COLO668 (cell line): ENCODE measurements at regions not wholly inside any gene's neighbourhood (a gene's known extent, or its start where the extent isn't known, plus 50 kb on each side); places are given as distances from the start of the nearest gene placed in this dataset.
A peak's percentile ranks its signal among the peaks of the same experiment; 100 is the strongest.
"Not testable (repeated sequence)": the region's sequence is repeated elsewhere in the genome, so short reads cannot be mapped to it uniquely, and the experiment has no call there.

ENCODE experiments used
- DNase-seq: peaks from one replicate; lab custom pipeline; 2025; ENCODE audit not compliant: unreplicated experiment; lab: John Stamatoyannopoulos, UW

DNA sequence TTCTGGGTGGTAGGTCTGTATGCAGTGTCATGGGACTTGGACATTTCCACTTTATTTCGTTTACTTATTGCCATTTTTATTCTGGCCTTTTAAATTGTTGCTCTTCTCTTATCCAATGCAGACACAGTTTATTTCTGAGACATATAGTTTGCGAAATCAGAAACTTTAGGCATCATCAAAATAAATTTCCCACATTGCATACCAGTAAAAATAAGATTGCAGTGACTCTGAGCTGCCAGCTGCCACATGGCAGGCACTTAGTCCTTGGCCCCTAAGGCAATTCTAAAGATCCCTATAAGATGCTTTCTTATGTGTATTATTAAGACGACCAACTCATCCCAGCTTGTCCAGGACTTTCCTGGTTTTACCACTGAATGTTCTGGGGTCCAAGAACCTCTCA, 81.8 kb upstream of the ANKRD1 start:
- DNase-seq: no peak

DNA sequence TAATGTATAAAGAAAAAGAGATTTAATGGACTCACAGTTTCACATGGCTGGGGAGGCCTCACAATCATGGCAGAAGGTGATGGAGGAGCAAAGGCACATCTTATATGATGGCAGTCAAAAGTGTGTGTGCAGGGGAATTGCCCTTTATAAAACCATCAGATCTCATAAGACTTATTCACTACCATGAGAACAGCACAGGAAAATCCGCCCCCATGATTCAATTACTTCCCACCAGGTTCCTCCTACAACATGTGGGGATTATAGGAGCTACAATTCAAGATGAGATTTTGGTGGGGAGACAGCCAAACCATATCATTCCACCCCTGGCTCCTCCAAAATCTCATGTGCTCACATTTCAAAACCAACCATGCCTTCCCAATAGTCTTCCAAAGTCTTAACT, 82.5 kb upstream of the ANKRD1 start:
- DNase-seq: not testable (repeated sequence)

DNA sequence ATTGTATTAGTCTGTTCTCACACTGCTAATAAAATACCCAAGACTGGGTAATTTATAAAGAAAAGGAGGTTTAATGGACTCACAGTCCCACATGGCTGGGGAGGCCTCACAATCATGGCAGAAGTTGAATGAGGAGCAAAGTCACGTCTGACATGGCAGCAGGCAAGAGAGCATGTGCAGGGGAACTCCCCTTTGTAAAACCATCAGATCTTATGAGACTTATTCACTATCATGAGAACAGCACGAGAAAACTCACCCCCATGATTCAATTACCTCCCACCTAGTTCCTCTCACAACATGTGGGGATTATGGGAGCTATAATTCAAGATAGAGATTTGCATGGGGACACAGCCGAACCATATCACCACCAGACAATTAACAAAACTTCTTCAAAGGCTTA, 84.4 kb upstream of the ANKRD1 start:
- not testable (repeated sequence) for DNase-seq

DNA sequence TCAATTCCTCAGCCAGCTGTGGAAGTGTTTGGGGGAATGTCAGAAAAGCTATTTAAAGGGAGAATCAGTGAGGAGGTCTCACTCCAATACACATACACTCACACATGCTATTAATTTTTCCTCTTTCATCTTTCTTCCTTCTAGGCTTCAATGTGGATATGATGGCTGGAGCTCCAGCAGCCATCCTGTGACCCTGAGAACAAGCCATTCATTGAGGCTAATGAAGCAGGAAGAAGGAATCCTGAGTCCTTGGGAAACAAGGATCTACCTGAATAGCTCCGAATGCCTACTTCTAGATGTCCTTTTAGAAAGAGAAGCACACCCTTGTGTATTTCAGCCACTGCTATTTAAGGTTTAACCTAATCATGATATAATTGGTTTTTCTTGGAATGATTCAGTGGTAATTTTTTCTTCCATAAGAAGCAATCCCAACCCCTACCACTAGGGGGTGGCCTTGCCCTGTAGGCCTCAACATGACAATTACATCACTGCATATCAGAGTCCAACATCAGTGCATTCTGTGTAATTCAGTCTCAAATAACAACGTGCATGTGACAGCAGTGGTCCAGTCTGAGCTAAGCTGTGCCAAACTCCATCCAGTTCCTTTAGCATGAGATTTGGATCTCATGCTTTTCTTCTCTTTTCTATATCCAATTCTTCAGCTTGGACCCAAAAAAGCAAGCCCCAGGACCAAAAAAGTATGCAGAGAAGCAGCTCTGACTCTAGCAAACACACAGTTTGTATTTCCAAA, 85.3 kb upstream of the ANKRD1 start:
- DNase-seq: peak; percentile 35

DNA sequence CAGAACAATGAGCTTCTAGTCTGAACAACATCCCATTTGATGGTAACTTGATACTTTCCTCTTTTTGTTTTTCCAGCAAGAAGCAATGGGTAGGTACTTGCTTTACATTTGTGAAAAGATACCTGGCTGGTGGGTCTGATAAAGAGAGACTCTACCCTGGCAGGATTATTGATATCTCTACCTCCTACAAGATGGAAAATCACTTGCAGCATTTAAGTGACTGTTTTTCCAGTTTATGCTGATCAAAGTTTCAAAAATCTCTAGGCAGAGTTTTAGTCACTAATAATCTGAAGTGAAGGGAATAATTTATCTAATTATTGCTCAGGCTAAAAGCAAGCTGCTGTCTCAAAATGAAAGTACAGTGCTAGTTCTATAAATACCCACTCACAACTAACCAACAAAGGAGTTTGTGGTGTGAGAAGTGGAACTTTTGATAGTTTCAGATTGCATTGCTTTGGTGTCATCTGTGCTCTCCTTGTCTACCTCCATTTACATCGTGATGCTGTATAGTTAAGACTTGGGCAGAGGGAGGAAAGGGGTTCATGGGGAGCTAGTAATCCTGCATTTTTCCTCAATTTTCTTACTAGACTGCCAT, 86.0 kb upstream of the ANKRD1 start:
- DNase-seq: no peak

DNA sequence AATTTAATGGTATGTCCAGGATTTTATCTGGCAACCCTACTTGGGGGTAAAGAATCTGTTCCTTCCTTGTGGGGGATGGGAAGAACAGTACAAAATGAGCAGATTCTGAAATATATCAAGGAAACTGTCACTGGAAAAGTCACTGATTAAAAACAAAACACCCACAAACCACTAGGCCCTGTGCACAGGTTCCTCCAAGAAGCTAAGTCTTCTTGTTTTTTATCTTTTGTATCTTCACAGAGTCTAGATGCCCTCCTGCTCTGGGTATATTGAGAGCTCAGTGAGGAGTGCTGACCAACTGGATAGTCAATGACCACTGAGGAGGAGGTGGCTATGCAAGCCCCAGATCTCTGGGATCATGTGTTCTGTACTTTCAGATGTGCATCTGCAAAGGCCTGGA, 86.8 kb upstream of the ANKRD1 start:
- no peak for DNase-seq

DNA sequence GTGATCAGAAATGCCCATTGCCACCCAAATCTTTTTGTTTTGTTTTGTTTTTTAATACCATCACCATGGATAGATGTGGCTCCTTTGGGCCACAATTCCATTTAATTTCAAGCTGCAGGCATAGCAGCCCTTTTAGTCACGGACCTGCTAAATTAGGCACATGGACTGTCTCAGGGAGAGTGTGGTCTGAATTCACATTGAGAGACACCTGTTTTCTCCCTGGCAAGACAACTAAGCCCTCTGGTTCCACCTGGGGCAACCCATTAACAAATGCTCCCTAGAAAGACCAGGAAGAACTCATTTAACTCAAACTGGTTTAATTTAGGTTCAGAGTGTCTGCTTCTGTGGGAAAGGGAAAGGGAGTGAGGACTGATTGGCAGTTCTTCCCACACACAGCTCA, 88.2 kb upstream of the ANKRD1 start:
- no peak for DNase-seq

DNA sequence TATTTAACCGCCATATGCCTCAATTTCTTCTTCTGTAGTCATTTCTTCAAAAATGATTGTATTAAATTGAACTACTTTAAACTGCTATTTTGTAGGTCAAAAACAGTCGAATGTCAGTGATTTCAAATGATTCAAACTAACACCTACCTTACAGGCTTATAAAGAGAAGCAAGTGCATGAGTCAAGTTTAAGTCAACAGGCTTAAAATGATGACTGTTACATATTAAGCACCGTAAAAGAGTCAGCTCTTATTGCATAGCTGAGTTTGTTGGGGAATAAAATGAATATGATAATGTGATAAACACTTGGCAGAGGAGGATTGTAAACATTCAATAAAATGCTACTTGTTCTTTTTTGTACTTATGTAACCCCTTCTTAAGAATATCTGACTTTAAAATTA, 90.1 kb upstream of the ANKRD1 start:
- DNase-seq: no peak

DNA sequence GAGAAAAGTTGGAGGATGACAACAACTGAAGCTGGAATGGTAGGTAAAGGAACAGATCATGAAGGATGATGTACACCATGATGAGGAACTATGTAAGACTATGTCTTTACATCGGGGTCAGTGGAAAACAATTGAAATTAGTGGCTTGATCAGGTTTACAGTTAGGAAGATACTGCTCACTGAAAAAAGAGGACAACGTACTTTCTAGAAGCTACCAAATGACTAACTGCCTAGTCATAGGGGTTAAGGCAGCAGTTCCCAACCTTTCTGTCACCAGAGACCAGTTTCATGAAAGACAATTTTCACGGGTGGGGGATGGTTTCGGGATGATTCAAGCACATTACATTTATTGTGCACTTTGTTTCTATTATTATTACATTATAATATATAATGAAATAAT, 91.6 kb upstream of the ANKRD1 start:
- DNase-seq: no peak

DNA sequence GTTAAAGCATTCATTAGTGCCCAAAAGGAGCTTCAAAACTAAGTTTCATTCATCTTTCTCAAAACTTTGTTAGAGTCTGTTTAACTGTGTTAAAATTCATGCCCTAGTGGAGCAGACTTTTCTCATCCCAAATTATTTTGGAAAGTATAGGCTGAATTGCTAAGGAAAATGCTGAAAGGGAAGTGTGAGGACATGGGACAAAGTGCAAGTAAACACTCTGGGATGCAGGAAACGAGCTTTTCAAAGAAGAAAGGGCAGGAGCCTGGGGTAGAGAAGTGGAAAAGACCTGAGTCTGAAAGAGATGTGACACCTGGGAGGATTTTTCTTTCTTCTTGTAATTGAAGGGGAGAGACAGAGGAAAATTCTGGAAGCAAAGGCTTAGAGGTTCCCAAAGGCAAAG, 93.1 kb upstream of the ANKRD1 start:
- DNase-seq: no peak

DNA sequence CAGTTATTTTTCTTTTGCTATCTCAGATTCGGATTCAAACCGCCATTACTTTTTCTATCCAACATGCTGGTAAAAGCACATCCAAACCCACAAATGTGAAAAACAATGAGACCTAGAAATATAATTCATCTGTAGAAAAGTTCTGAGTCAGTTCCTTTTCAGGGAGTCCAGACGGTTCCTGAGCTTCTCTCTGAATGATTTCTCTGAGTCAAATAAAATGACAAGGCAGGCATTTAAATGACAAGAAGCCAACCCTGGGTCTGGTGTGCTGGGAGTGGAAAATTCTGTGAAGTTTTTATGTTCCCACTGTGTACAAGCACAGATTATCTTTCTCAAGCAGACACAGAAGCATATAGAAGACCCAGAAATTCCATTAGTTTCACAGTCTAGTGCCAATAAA, 96.3 kb upstream of the ANKRD1 start:
- DNase-seq: no peak

DNA sequence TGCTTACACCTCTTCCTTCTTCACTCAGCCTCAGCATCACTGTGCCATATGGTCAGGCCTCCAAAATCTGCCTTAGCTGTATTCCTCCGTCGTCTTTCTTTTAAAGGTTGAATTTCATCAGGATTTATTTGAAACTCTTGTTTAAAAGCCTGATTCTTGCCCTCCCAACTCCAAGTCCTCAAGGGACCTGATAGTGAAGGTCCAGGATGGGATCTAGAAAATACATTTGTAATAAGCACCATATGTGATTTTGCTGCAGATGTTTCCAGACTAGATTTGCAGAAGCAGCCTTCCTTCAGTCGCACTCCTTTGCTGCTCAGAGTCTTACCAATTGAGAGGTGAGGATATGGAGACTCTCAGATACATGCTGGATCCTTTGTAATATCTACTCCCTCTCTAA, 101.0 kb upstream of the ANKRD1 start:
- DNase-seq: no peak

DNA sequence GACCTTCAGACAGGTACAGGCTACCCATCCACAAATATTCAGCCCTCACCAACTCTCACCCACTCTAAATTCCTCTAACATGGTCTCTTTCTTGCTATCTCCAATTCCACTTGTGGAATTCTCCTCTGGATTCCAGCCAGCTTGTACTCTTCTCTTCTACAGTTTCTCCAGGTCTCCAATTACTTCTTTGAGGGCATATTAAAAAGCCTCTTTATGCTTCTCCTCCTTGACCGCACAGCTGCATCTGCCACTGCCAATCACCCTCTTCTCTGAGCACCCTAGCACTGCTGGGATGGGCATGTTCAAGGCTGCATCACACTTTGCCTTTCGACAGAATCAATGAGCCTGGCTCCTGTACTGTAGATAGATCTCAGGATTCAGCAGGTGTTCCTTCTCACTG, 101.5 kb upstream of the ANKRD1 start:
- no peak for DNase-seq

DNA sequence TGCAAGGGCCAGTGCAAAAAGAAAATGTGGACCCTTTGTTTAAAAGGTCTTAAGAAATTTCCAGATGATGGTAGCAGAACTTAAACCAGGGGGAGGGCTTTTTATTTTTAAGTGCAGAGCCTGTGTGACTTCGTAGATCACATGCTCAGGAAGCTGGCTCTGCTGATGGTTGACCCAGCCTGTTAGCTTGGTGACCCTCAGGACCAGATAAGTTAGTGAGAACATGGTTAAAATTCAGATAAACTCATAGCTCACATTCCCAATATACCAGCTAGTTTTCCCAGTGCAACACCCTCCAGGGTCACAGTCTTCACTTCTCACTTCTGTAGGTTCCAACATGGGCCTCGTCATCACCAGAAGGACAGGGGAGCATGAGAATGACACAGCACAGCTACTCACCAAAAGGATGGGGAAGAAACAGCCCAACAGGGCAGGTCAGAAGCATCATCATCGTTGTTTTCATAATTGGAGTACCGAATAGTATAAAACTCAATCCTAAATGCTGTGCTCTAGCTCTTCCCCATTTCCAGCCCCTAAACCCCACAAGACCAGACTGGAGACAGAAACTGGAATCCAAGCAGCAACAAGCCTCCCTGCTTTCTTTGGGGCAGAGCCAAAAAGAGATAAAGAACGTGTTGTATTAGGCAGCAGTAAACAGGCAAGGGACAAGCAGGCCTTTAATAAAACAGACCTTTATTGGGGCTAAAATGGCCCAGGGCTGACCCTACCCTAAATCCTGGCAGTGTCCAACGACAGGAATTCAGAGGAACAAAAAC, 102.2 kb upstream of the ANKRD1 start:
- DNase-seq: no peak

DNA sequence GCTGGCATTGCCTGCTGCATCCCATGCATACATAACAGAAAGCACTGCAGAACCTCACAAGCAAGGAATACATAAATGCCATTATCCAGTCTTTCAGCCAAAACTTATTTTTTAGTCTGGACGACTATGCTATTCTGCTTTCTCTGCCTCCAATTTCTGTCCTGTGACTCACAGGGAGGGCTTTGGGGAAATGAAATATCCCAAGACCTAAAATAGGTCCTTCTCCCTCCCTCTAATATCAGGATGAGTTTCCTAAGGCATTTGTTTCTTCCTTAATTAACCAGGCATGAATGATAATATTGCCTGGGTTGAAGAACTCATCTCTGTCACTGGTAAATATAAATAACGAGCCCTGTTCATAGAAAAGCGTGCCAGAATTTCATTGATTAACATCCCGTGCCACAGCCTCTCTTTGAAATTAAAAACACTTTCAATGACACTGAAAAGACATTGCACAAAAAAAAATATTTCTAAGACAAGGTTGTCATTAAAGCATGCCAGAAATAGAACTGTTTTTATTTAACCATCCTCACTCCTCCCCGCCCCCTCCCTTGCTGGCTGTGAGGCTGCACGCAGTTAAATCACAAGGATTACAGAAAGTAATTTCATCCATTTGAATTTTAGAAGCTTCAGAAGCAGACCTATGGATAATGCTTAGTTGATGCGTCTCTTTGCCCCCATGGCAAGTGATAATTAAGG, 103.0 kb upstream of the ANKRD1 start:
- no peak for DNase-seq

DNA sequence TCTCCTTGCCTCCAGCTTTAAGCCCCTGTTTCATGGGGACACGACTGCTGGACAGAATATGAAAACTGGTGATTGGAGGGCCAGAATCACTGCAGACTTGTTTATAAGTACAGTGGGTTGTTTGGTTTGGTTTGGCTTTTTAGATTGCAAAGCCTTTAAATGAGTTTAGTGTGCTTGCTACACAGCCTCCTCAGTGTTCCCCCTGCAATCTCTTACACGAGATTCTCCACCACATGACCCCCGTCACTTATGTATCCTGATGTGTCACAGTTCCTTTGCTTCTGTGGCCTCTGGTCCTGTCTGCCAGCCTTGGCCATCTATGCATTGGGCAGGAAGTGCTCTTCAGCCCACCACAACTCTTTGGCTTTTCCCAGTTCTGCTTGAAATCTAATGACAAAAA, 103.7 kb upstream of the ANKRD1 start:
- DNase-seq: no peak

DNA sequence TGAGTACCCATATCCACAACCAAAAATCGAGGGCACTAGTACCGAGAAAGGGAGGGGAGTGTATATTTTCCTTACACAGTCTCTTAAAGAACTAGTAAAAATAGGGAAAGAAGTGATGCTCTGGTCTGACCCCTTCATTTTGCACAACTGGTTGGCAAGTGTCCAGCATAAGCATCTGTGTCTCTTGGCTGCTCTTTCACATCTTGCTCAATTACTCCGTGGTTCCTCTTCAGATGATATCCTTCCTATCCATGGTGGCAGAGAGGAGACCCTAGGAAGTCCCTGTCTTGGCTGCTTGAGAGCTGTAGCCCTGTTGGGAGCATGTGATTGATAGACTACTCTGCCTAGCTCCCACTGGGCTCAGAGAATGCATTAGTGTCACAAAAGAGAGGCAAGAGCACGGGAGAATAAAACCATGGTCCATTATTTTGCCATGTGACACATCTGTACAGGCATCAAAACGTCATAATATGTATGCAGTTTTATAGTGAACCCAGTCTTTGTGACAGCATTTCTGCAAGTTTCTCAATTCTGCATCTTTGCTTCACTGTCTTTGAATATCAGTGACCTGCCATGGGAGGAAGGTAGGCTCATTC, 111.8 kb upstream of the ANKRD1 start:
- no peak for DNase-seq

DNA sequence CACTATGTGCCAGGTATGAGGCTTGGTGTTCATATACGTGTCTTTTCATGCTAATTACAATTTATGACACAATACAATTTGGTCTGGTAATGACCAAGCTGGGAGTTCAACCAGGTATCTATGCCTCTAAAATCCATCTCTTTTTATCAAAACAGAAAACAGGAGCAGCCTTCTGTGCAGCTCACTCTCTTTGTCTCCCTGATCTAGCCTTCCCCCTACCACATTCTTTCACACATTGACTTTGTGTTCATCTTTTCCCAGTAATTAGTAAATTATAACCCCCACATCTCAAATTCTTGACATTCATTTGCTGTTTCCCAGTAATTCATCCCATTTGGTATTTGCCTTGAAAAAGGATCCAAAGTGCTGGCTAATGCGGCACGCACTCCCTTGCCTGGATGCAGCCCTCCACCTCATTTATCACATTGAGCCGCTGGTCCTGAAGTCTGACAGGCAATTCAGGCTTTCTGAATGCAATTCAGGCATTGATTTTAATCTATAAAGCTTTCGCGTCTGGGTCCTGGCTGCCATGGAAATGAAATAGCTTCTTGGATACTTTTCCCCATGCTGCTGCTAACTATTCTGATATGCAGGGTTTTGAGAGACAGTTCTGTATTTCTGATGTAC, 112.5 kb upstream of the ANKRD1 start:
- no peak for DNase-seq

DNA sequence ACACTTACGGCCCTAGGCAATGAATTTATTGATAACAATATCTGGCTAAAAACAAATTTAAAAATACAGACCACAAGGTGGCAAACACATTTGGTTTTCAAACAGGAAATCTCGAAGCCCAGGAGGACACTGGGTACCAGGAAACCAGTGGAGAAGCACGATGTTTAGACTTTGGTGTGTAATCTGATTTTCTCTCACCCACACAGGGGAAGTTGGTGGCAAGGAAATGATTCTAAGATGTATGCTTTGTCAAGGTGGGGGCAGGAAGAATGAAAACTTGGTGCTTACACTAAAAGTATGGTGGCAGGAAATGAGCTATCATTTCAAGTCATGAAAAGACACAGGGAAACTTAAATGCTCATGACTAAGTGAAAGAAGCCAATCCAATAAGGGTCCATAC, 113.2 kb upstream of the ANKRD1 start:
- no peak for DNase-seq

DNA sequence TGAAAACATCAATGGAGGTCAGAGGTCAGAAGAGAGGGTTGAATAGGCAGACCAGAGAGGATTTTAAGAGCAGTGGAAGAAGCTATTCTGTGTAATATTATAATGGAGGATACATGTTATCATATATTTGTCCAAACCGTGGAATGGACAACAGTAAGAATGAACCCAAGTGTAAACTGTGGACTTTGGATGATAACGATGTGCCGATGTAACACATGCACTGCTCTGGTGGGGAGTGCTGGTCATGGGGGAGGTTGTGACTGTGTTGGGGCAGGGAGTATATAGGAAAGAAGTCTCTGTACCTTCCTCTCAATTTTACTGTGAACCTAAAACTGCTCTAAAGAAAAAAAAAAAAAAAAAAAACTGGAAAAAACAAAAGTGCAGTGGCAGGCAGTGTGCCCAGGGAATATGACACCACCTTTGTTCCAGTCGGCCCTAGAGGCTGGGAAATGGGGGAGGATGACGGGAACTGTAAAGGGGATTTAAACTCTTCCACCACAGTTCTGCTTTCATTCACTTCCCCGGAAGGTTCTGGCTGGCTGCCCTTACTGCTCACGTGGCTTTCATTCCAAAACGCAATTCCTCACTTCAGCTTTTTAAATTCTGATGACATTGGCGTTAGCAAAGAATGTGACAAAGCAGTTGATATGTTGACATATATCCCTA, 113.7 kb upstream of the ANKRD1 start:
- DNase-seq: no peak
